A673 (cell line): ENCODE measurements at regions not wholly inside any gene's neighbourhood (a gene's known extent, or its start where the extent isn't known, plus 50 kb on each side); places are given as distances from the start of the nearest gene placed in this dataset.

Experiments
- BruUV-seq: library from RNA; stranded (reverse); fragments of 400-500 nt; replicated peaks from 2 replicates; lab custom pipeline; 2021; lab: Mats Ljungman, UMichigan
- CTCF ChIA-PET: fragments of 300-600 bp; sonication (Branson Sonifier 250); formaldehyde crosslinking; loops from one replicate; lab custom pipeline; 2022; ENCODE audit warnings: antibody characterized with exemption; lab: Charles Lee
- POLR2A ChIA-PET: fragments of 300-600 bp; sonication (Branson Sonifier 250); formaldehyde crosslinking; loops from one replicate; lab custom pipeline; 2022; ENCODE audit warnings: antibody characterized with exemption; ENCODE audit not compliant: low non-redundant PET; lab: Charles Lee
- DNase-seq: peaks from one replicate; pipeline ENCODE4 v3.0.0-alpha.2; 2015; ENCODE audit warnings: low spot score
- H3K27ac ChIP-seq: fragments of 200-600 bp; sonication (generic); 2 replicates; pipeline ENCODE4 v1.5.1; 2016; ENCODE audit warnings: mixed run types, low read depth, mild to moderate bottlenecking, mixed read lengths, antibody characterized with exemption, low read length; ENCODE audit not compliant: poor library complexity, severe bottlenecking
- H3K27me3 ChIP-seq: fragments of 200-600 bp; sonication (generic); replicated peaks from 2 replicates; pipeline ENCODE4 v1.6.1; 2017; ENCODE audit warnings: mixed run types, low read depth, mild to moderate bottlenecking, mixed read lengths, antibody characterized with exemption, low read length; ENCODE audit not compliant: insufficient read depth, poor library complexity
- H3K36me3 ChIP-seq: fragments of 200-600 bp; sonication (generic); 2 replicates; pipeline ENCODE4 v1.6.1; 2016; ENCODE audit warnings: mixed run types, mild to moderate bottlenecking, mixed read lengths, antibody characterized with exemption, low read length; ENCODE audit not compliant: insufficient read depth, poor library complexity, severe bottlenecking
- H3K4me1 ChIP-seq: fragments of 200-600 bp; sonication (generic); 2 replicates; pipeline ENCODE4 v1.6.1; 2017; ENCODE audit warnings: mixed run types, mild to moderate bottlenecking, mixed read lengths, antibody characterized with exemption, low read length; ENCODE audit not compliant: insufficient read depth, poor library complexity, severe bottlenecking
- H3K4me3 ChIP-seq: fragments of 200-600 bp; sonication (generic); 2 replicates; pipeline ENCODE4 v1.5.1; 2016; ENCODE audit warnings: low read depth, mixed run types, mild to moderate bottlenecking, mixed read lengths, low read length; ENCODE audit not compliant: poor library complexity, severe bottlenecking
- H3K9me3 ChIP-seq: fragments of 200-600 bp; sonication (generic); 2 replicates; pipeline ENCODE4 v1.6.1; 2016; ENCODE audit warnings: mixed run types, low read depth, mild to moderate bottlenecking, mixed read lengths, antibody characterized with exemption, low read length; ENCODE audit not compliant: poor library complexity, severe bottlenecking
- CTCF ChIP-seq: fragments of 300-800, 200-600 bp; sonication (generic); conservative IDR thresholded peaks from 2 replicates; pipeline ENCODE4 v1.5.1; 2017; ENCODE audit warnings: low read depth, mild to moderate bottlenecking, antibody characterized with exemption, low read length, moderate library complexity, mixed read lengths
- EZH2 ChIP-seq: fragments of 200-600 bp; sonication (generic); IDR thresholded peaks from 2 replicates; pipeline ENCODE4 v1.6.1; 2017; ENCODE audit warnings: borderline replicate concordance, low read depth, mild to moderate bottlenecking, mixed read lengths, antibody characterized with exemption, low read length; ENCODE audit not compliant: poor library complexity, severe bottlenecking
- intact Hi-C: fragments of 100-400 bp; cut with micrococcal nuclease; formaldehyde crosslinking; loops from one replicate; pipeline ENCODE4 v1.10.0; 2022; ENCODE audit not compliant: unreplicated experiment

DNA sequence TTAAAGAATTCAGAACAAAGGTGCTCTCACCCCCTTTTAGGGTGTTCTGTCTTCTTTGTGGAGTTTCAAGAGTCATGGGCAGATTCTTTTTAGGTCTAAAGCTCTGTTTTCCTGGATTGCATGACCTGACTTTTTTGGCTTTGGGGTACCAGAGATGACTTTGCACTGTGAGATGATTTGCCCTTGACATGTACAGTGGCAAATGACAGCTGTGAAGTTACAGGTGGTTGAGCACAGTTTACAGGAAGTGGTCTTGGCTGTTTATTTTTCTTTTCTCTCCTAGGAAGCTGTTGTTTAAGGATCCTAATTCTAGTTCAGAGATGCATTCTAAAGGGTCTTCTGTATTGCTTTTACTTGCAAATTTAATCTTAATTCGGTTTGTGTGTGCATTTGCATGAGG is 83.8 kb upstream of the METAP2 start:
- intact Hi-C loops, result no loop called here
- DNase-seq, result no peak
- ChIA-PET POLR2A (no interaction called here), CTCF (no interaction called here)
- no peaks in the 10 kb centered on the region for H3K36me3 ChIP-seq
- TF ChIP-seq CTCF, result no peak
- TF ChIP-seq EZH2, result no peak
- BruUV-seq, result no TSS peak
- H3K27ac ChIP-seq, result no peak overlapping the region
- no peaks in the 10 kb centered on the region for H3K4me1 ChIP-seq
- H3K9me3 ChIP-seq, result peaks cover 24% of the 10 kb centered on the region
- H3K4me3 ChIP-seq, result no peak overlapping the region
- no peaks in the 10 kb centered on the region for H3K27me3 ChIP-seq

DNA sequence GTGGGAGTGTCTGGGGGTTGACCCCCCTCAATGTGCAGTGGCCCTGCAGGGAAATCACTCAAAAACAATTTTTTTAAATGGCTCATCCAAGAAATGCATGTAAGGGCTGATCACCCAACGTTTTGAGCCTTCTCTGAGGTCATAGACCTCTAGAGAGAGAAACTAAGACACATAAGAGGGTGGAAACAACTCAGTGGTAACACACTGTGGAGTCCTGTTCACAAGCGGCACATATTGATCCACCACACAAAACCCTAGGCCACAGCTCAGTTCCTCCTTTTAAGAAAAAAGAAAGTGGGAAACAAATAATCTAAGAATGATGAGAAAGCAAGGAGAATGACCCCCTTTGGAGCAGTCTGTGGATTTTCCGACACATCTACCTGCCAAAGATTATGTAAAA is 83.0 kb upstream of the METAP2 start:
- Histone ChIP-seq H3K36me3 (no peaks in the 10 kb centered on the region), H3K27me3 (no peaks in the 10 kb centered on the region), H3K27ac (no peak overlapping the region), H3K4me1 (no peaks in the 10 kb centered on the region), H3K9me3 (peaks cover 24% of the 10 kb centered on the region), H3K4me3 (no peak overlapping the region)
- TF ChIP-seq CTCF, result no peak
- ChIA-PET POLR2A (no interaction called here), CTCF (no interaction called here)
- intact Hi-C loops, result no loop called here
- no TSS peak for BruUV-seq
- DNase-seq, result no peak

DNA sequence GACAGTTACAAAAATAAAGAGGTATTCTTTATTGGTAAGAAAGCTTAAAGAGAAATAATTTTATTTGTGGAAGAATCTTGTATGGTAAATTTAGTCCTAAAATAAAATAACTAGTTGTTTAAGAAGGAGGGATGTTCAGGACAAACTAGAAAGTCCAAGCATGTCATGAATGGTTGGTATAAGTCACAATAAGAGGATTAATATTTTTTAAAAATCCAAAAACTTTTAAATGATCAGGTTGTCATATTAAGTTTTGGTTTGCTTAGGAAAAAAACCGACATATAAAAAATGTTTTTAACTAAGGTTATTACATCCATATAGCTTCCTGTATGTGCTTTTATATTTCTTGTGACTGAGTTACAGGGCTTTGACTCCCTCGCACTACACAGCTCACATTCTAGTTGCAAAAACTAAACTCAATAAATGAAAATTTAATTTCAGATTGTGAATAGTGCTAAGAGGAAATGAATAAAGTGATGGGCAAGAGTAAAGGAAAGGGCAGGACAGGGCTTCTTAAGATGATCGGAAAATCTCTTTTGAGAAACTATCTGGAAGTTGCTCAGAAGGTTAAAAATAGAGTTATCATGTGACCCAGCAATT is 80.7 kb upstream of the METAP2 start:
- no peaks in the 10 kb centered on the region for H3K4me1 ChIP-seq
- peaks cover 24% of the 10 kb centered on the region for H3K9me3 ChIP-seq
- H3K4me3 ChIP-seq, result no peak overlapping the region
- no peak for DNase-seq
- POLR2A ChIA-PET, result no interaction called here
- intact Hi-C loops, result no loop called here
- CTCF ChIA-PET, result no interaction called here
- no TSS peak for BruUV-seq
- no peaks in the 10 kb centered on the region for H3K27me3 ChIP-seq
- H3K36me3 ChIP-seq, result no peaks in the 10 kb centered on the region
- H3K27ac ChIP-seq, result no peak overlapping the region
- TF ChIP-seq CTCF, result no peak
- TF ChIP-seq EZH2, result no peak
